ENCODE measurements at regions not wholly inside any gene's neighbourhood (a gene's known extent, or its start where the extent isn't known, plus 50 kb on each side); places are given as distances from the start of the nearest gene placed in this dataset.

DNA sequence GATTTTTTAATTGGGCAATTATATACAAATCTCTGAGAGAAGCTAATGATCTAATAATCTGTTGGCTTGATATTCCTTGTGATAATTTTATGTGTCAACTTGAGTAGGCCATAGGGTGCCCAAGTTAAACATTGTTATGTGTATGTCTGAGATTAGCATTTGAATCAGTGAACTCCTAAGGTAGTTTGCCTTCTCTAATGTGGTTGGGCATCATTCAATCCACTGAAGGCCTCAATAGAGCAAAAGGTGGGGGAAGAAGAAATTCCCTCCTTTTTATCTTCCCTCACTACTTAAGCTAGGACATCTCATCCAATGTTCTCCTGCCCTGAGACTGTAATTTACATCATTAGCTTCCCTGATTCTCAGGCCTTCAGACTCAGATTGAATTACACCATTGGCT, 394.5 kb downstream of the LMO4 start:
- DNase-seq: no peak

DNA sequence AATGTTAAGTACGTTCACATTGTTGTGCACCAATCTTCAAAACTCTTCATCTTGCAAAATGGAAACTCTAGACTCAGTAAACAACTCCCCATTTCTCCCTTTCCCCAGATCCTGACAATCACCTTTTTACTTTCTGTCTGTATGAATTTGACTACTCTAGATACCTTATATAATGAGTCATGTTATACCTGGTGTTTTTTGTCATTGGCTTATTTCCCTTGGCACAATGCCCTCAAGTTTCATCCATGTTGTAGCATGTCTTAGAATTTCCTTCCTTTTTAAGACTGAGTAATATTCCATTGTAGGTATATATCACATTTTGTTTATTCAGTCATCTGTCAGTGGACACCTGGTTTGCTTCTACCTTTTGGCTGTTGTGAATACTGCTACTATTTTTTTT, 399.5 kb downstream of the LMO4 start:
- DNase-seq: no peak

DNA sequence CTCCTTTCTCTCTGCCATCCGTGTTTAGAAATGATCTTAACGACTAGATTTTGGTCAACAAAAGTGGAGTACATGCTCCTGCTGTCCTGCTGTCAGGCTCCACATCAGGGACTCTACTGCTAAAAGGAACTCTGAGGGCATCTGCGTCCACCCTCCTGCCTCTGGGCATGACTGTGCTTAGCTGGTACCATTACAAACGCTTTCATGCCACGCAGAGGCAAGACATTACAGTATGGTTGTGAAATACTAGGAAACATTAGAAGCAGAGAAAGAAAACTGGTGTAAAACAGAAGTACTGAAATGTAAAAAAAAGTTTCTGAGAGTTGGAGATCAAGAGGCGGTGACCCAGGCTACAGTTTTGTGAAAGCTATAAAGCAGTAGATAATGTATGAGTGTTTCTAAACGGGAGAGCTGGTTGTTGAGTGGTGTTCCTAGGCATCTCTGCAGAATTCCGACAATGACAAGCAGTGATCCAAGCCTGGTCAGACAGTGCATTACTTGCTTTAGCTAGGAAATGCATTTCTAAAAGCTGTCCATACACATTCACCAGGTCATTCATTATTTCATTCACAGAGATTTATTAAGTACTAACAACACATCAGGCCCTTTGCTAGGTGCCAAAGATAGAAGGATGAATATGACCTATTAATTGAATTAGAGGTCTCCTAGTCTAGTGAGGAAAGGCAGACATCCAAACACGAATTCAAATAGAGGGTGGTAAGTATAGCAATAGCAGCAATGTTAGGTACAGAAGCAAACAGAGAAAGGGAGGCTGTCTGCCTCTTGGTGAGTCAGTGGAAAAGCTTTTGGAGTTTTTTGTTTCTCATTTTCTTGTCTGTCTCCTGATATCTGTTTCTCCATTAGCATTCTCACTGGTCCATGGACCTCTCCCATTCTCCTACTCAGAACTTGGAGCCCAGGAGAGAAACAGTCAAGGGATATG, 401.9 kb downstream of the LMO4 start:
- DNase-seq: no peak

DNA sequence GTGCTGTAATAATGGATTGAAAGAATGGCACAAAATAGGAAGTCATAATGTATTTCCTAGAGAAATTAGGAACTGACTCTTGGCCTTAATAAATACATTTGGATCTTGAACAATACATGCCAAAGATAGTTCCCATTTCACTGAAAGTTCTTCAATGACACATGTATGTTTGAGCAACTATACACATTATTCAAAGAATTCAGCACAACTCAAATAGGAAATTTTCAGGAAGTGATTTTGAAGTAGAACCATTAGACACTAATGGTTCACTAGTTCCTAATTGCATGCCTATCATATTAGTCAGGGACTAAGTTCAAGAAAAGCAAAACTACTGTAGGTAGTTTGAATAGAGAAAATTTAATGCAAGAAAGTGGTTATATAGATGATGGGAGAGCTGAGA, 404.7 kb downstream of the LMO4 start:
- DNase-seq: no peak

DNA sequence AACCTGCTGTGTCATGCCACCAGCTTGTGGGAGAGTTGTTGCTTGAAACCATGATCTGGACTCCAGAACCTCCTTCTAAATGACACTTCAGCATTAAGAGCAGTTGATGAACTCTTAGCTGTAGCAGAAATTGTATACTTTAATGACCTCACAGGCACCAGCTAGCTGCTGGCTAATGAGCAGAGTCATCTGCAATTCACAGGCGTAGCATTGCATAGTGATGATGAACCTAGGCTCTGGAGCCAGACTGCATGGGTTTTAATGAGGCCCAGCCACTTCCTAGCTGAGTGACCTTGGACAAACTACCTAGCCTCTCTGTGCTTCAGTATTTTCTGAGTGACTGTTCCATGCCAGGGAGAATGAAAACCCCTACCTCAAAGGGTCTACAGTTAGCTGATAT, 407.1 kb downstream of the LMO4 start:
- no peak for DNase-seq

DNA sequence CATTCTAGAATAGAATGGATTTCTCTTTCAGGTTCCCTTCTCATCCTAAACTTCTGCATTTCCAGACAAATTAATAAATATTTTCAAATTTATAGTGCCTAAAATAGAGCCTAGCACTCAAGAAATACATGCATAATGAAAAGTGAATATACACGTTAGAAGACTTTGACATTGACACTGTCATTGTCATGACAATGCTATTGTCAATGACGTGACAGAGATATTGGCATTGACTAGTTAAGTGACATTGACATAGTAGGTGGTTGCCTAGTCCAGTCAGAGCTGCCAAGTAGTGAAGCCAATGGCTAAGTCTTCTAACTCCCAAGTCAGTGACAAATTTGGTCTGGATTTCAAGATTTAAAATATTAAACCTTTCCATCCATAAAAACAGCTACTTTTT, 410.5 kb downstream of the LMO4 start:
- DNase-seq: no peak

DNA sequence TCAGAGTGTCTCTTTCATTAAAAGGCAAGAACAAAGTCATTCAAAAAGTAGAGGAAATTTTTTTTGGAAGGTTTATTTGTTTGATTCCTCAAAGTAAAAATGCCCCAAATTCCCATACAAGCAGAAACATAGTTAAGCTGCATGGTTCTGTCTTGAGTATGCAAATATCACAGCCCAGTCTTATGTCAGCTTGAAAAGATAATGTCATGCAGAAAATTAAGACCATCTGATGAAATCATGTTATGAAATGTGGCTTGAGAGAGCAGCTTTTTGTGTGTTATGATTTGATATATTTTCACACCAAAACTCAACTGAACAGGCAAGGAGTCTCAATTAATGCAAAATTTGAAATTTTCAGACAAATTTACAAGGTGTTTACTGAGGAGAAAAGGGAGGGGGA, 411.0 kb downstream of the LMO4 start:
- no peak for DNase-seq

DNA sequence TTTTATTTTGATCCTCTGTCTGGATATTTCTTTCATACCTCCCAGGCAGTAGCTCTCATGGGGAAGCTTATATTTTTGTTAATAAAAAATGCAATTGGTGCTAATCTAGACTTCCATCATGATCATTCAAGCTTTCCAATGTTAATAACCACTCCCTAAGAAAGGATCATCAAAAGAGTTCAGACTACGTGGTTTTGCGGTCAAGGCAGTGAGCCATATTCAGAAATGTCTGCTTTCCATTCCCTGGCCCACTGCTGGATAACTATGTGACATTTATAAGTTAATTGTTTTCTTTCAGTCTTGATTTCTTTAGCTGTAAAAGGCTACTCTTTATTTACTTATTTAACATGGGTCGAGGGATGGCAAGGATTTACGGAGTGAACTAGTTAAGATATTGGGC, 414.6 kb downstream of the LMO4 start:
- DNase-seq: no peak

DNA sequence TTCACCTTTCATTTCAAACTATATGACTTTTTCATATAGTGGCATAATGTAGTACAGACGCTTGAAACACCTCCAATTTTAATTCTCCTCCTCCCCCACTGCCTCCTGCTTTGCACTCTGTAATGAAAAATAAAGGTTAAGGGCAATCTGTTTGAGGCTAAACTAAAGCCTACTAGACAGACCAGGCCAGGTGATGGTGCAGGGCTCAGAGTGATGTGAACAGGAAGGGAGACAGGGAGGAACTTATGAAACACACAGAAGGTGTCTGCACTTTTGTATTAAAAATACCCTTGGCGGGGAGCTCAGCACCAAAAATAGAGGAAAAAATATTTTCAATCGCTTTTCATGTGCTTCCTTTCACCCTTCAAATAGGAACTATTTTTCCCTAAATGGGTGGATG, 415.4 kb downstream of the LMO4 start:
- DNase-seq: no peak

DNA sequence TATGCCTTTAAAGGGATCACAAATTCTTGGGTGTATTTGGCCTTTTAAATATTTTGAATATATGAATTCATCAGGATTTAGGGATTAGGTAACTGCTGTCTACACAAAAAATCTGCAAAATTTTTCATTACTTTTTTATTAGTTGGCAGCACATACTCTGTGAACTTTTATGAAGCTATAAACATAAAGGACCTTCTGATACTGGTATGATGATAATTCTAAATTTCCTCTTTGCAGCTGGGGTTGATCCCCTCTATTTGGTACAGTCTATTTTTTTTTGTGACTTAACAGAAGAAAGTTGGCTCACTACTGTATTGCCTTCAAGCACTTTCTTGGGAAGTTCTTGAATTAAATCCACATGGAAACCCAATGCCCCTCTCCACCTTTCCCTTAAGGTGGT, 416.1 kb downstream of the LMO4 start:
- no peak for DNase-seq

DNA sequence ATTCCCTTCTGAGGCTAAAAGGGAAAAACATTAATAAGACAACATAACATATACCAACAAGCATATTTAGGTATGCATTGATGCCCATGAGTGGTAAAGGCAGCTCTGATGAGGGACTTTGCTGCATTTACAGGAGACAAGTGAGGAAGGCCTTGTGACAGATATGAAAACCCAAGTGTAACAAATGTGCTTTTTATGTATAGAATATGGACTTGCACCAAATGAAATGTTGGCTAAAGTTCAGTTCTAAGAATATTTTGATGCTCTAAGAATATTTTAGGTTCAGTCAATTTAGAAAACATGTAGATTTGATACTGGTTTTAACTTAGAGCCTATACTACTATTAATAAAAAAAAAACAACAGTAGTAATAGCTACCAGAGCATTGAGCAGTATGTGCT, 424.7 kb downstream of the LMO4 start:
- no peak for DNase-seq

DNA sequence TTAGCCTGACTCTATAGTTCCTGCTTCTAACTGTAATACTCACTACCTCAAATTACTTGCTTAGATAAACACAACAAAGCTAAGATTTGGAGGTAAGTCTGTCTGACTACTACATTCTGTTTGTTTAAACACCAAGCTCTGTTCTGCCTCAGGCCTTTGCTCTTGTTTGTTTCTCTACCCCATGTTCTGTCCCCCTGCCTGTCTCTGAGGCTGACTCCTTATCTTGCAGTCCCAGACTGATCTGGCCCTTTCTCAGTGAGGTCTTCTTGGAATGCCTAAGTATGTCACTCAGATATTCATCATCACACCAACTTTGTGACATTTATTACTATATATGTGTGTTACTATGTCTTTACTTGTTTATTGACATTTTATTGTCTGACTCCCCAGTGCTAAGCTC, 425.5 kb downstream of the LMO4 start:
- DNase-seq: no peak

DNA sequence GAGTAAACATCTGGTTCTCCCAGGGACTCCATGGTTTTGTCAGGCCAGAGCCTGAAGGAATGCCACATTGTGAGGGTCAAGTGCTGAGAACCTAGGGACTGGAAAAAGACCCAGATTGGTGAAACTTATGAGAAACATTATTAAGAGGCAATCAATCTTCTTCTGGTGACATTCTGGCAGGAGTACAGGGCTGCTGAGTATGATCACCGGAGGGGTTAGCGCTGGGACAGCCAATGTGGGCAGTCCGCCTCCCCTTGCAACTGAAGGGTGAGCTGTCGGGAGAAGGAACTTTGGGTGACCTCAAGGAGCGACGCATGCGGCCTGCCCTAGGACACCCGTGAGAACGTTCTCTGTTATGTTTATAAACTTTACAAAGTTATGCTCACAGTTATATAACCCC, 429.0 kb downstream of the LMO4 start:
- no peak for DNase-seq

DNA sequence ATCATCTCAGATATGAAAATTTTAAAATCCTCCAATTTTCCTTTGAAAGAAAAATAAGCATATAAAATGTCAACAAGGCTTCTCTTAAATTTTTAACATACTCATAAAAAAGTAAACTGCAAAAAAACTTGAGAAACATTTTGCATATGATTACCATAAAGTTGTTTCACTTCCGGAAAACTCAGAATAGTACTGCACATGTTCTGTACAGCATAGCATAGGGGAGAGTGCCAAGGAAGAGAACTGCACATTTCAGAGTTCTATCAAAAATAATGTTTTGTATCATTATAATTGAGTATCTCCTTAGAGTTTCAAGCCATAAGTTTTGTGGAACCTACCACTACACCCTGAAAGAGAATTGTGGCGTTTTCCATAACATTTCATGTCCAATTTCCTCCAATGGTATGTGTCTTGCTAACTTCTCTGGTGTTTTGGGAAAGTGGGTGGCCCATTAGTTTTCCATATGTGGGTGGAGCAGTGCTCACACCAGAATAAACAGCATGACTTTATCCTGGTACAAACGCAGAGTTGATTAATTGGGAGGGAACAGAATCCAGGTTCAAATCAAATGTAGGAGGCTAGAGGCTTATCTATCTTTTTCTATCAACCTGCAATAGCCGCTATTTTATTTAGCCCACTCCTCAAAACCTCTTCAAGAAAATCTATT, 430.9 kb downstream of the LMO4 start:
- DNase-seq: no peak

DNA sequence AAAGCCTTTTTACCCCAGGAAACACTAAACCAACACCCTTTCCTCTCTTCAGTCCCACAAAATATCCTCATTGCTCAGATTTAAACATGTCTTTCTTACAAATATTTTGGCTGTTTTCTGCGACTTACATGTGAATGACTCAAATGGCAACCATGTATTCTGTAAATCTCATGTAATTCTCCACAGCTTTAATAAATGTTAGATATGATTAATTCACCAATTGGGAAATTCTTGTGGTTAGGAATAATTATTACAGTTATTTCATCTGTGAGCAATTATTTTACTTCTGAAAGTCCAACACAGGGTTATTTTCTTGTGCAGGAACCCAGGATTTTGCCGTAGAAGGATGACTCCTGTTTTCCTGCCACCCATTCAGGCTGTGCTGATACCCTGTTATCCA, 431.5 kb downstream of the LMO4 start:
- DNase-seq: no peak

DNA sequence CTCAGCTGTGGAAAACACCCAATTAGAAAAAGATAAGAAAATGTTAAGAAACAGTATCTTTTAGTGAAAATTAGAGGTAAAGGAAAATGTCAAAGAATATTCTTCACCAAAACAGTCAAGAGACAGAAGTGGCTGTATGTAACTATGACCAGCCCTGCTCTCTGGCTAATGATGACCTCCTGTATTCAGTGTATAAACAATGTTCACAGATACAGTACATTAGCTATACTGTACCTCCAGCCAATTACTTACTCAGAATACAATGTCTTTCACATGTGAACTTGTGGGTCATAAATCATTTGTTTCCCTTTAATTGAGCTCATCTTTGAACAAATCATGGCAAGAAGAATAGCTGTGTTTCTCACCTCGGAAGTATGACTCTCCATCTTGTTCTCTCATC, 432.0 kb downstream of the LMO4 start:
- DNase-seq: no peak

DNA sequence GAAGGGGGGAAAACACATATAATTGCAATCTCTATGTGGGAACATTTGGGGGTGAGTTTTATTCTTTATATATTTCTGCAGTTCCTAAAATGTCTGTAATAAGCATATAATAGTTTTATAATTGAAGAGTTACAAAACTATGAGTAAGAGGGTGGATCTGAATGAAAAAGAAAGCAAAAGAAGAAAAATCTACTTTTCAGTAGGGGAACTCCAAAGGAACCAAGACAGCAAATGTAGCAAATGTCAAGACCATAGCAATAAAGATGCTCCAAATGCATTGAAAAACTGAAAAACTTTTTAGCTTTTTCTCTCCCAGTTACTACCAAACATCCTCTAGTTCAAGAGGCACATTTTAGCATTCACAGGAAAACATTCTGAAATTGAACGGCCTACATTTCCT, 434.8 kb downstream of the LMO4 start:
- DNase-seq: no peak

DNA sequence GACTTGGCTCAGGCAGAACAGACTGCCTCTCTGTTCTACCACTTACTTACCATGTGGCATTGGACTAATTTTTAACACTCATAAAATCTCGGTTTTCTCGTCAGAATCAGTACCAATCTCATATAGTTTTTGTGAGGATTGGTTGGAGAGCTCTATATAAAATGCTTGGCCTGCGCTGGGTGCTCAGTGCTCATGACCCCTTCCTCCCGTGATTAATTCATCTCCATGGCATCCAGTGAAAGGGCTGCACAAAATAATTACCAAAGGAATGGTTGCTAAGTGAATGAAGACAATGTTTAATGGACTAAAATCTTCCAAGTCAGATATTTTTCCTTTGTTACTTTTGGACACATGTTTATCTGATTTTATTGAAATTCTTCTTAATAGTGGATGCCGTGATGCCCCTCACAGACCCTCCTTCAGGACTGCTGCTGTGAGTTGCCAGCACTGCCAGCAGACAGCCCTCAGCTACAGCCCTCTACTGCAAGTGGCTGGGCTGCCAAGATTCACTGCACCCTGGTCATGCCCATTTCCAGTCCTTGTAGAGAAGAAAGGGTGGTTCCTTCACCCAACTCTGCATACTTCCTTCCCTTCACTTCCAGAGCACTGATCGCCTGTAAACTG, 436.5 kb downstream of the LMO4 start:
- no peak for DNase-seq

DNA sequence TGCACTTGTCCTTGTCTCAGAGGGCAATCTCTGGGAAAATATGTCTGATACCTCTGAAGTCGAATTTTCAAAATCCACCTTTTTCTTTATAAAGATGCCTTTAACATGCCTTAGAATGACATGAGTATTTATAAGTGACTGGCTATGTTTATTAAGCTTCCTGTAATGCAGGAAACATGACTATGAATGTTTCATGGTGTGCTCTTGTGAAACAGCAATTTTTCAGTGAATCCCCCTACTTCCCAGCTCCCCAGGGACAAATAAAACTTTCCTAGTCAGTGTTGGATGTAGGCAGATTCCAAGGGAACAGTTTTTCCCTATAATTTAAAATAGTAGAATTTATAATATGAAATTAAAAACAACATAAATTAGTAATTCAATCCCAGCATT, 437.0 kb downstream of the LMO4 start:
- DNase-seq: no peak

DNA sequence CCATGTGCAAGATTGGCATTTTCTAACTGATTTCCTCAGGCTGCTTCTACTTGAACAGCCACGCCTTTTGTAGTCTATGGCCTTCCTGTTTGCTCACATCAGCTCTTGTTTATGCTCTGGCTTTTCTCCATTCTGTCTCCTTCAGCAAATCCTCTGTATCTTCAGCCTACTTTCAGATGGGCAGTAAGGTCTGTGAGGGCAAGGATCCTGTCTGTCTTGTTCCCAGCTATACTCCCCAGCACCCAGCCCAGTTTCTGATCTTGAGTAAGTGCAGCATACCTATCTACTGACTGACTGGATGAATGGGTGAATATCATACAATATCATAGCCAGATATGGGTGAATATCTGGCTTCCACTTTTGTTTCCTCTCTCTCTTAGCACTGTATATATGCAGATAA, 438.1 kb downstream of the LMO4 start:
- no peak for DNase-seq

DNA sequence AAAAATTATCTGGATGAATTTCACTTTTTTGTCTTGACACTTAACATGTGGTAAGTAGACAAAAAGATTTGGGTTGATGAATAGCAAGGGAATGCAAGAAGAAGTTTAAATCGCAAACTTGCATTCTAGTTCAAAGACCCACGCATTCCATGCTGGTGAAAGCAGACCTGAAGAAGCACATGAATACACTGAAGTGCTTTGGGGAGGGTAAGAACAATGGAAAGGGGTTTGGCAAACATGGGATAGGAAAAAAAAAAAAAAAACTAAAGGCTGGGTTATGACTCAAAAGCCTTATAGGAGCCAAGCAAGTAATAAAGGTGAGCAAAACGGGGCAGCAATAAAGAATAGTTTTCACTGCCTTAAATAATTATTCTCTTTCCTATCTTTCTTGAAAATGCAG, 450.2 kb downstream of the LMO4 start:
- DNase-seq: no peak

DNA sequence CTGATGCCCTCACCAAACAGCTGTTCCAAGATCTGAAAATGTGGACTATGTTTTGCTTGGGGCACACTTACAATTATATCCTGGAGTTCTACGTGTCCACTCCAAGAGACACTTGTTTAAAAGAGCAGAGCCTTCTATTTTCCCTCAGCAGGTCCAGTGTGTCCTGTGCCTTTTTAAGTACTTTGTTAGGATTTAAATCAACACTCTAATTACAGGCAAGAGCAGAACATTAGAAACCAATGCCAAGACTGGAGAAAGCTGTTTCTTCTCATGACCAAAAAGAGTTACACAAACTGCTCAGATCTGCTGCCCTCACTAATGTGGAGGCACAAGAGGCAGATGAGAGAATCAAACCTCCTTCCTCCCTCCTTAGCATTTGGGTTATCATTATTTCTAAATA, 452.9 kb downstream of the LMO4 start:
- DNase-seq: no peak

DNA sequence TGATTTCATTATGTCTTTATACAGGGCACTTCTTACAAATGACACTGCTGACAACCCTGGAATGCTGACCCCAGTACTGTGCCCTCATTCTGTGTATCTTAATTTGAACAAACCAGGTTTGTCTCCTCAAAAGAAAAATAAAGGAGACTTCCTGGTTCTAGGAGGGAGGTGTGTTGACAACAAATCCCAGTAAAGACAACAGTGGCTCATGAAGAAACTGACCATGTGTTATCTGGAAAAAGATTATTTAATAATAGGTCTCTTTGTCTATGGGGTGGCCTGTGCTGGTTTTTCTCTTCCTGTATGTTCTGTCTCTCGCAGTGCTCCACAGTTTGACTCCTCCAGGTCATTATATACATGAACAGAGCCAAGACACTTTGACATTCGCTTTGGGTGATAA, 454.6 kb downstream of the LMO4 start:
- DNase-seq: no peak

DNA sequence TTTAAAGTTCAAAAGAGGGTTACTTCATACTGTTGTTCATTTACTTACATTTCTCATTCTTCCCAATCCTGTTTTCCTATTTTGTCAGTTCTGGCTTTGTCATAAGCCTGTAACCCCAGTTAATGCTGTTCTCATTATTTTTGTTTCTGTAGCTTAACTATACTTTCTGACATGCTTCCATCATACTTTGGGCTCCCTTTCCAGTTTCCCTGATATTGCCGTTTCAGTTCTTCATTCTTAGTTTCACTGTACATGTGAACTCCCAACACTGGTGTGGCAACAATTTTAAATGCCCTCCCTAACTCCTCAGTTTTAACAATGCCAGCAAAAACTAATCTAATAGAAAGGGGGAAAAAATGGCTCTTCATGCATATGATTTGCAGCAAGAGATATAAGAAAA, 456.7 kb downstream of the LMO4 start:
- no peak for DNase-seq
